Fibroblast of skin of back (primary cell): ENCODE measurements at regions not wholly inside any gene's neighbourhood (a gene's known extent, or its start where the extent isn't known, plus 50 kb on each side); places are given as distances from the start of the nearest gene placed in this dataset.
"Not testable (repeated sequence)": the region's sequence is repeated elsewhere in the genome, so short reads cannot be mapped to it uniquely, and the experiment has no call there.

Experiments used
- DNase-seq: peaks from one replicate; pipeline ENCODE4 v3.0.0-alpha.2; 2013

- DNase-seq, result no peak
Observed at GRCh38 chr21:19420565-19420964, 1017.0 kb upstream of the TMPRSS15 start.

- no peak for DNase-seq
Observed at GRCh38 chr21:19433623-19434022, 1030.0 kb upstream of the TMPRSS15 start.

DNA sequence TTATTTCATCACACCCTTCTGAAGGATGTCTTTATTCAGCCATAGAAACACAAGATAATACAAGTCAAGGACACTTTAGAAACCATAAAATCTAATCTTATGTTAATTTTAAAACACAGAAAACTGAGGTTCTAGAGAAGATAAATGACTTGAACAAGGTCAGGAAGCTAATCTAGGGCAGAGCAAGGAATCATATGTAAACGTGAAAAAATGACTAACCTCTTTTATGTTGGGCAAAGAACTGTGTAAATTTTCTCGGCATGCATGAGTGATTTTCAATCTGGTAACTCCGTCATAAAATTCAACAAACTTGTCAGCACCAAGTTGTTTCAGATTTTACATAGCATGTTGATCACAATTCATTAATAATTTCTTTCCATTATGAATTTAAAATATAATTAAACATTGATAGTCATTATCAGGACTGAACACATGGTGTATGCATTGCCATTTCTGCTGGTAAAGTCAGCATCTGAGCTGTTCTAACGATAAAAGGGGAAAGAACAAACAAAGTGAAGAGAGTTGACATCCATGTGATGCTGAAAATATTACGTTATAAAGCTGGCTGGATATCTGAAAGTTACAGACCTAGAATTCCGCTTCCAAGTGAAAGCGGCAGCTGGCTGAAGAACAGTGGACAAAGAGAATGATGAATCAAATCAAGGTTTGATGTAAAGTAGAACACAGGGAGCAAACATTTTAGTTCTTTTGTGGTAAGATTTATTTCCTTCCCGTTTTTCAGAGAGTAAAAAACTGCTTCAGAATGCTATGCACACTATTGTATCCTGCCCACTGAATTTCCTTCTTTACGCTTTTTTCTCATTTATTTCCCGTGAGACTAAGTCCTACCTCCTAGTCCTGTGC lies 1037.4 kb upstream of the TMPRSS15 start:
- DNase-seq, result no peak

GRCh38 chr21:19458295-19458694 lies 1054.7 kb upstream of the TMPRSS15 start:
- DNase-seq, result no peak

- DNase-seq, result peak; percentile 70
Observed at GRCh38 chr21:19461481-19462205, 1058.1 kb upstream of the TMPRSS15 start.

DNA sequence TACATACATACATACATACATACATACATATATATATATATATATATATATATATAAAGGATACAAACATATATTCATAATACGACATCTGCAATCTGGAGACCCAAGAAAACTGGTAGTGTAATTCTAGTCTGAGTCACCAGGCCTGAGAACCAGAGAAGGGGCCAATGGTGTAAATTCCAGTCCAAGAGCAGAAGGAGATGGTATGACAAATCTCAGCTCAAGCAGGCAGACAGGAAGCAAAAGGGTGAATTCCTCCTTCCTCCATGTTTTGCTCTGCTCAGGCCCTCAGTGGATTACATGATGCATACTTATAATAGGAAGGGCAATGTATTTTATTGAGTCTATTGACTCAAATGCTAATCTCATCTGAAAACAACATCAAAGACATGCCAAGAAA lies 1060.4 kb upstream of the TMPRSS15 start:
- DNase-seq, result peak; percentile 60

- DNase-seq, result peak; percentile 30
Observed at GRCh38 chr21:19468991-19469715, 1065.6 kb upstream of the TMPRSS15 start.

DNA sequence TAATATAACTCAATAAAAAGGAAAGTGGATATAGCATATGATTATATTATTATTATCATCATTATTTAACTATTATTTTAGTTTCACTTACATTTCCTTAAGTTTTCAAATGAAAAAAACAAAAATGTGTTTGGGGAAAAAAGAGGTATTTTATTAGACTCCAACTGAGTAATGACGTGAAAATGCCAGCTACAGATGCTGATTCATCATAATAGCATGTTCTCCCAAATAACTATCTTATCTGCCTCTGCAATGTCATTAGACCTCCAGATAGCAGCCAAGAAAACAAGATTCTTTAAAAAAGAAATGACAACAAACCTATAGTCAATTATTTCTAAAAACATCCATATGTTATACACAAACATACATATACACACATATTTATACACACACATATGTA lies 1071.9 kb upstream of the TMPRSS15 start:
- peak; percentile 42 for DNase-seq

DNA sequence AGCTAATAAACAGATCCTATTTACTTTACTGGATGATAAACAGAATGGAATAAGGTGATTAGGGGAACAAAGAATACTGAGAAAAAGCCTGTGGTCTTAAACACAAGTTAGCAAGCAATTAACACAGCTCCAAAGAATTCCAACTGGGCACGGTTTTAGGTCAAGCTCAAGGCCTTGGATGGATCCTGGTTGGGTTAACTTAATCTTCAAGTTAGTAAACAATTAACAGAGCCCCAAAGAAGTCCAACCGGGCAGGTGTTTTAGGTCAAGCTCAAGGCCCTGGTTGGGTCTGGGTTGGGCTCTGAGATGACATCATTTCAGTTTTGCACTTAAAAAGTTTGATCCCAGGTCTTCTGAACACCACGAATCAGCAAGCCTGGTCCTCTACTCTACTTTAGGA lies 1086.3 kb upstream of the TMPRSS15 start:
- DNase-seq, result no peak

- no peak for DNase-seq
Observed at GRCh38 chr21:19490481-19490880, 1086.9 kb upstream of the TMPRSS15 start.

DNA sequence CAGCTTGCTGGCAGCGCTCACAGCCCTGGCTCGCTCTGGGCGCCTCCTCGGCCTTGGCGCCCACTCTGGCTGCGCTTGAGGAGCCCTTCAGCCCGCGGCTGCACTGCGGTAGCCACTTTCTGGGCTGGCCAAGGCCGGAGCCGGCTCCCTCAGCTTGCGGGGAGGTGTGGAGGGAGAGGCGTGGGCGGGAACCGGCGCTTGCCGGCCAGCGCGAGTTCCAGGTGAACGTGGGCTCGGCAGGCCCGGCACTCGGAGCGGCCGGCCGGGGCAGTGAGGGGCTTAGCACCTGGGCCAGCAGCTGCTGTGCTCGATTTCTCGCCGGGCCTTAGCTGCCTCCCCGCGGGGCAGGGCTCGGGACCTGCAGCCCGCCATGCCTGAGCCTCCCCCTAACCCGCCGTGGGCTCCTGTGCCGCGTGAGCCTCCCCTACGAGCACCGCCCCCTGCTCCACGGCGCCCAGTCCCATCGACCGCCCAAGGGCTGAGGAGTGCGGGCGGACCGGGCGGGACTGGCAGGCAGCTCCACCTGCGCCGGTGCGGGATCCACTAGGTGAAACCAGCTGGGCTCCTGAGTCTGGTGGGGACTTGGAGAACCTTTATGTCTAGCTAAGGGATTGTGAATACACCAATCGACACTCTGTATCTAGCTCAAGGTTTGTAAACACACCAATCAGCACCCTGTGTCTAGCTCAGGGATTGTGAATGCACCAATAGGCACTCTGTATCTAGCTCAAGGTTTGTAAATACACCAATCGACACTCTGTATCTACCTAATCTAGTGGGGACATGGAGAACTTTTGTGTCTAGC lies 1090.1 kb upstream of the TMPRSS15 start:
- DNase-seq, result not testable (repeated sequence)

GRCh38 chr21:19501115-19501514 lies 1097.5 kb upstream of the TMPRSS15 start:
- no peak for DNase-seq

- peak; percentile 2 for DNase-seq
Observed at GRCh38 chr21:19507682-19508260, 1104.2 kb upstream of the TMPRSS15 start.

GRCh38 chr21:19508442-19508841 lies 1104.9 kb upstream of the TMPRSS15 start:
- no peak for DNase-seq

DNA sequence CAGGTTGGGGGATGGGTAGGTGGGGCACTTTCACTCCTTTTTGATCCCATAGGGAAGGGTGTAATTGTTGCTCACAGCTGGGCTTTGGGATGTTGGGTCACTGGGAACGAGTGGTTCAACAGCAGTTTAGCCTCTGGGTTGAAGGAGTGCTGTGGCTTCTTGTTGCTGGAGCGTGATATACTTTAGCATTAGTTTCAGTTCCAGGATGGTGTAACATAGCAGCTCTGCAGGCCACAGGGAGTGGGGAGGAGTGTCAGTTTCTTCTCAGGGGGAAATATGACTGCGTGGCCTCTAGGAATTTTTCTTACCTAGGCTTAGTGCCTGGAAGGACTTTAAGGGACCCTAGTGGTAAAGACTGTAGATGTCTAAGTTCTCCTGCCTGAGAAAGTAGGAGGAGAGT lies 1105.3 kb upstream of the TMPRSS15 start:
- DNase-seq, result no peak

DNA sequence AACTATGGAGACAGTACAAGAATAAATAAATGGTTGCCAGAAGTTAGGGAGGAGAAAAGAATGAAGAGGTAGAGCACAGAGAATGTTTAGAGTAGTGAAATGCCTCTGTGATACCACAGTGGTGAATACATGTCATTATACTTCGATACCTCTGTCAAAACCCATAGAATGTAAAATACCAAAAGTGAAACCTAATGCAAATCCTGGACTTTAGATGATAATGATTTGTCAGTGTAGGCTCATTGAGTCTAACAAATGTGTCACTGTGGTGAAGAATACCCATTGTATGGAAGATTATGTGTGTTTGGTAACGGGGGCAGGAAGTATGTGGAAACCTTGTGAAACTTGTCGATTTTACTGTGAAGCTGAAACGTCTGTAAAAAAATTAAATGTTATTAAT lies 1106.5 kb upstream of the TMPRSS15 start:
- no peak for DNase-seq

DNA sequence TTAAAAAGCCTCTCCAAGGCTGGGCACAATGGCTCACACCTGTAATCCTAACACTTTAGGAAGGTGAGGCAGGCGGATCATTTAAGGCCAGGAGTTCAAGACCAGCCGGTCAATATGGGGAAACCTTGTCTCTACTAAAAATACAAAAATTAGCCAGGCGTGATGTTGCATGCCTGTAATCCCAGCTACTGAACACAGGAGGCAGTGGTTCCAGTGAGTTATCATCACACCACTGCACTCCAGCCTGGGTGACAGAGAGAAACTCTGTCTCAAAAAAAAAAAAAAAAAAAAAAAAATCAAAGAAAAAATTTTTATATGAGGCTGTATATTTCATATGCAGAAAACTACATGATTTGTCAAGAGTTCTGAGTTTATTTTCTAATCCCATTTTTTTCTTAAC lies 1107.1 kb upstream of the TMPRSS15 start:
- no peak for DNase-seq

- no peak for DNase-seq
Observed at GRCh38 chr21:19522381-19522780, 1118.8 kb upstream of the TMPRSS15 start.

- DNase-seq, result no peak
Observed at GRCh38 chr21:19523061-19523460, 1119.5 kb upstream of the TMPRSS15 start.

DNA sequence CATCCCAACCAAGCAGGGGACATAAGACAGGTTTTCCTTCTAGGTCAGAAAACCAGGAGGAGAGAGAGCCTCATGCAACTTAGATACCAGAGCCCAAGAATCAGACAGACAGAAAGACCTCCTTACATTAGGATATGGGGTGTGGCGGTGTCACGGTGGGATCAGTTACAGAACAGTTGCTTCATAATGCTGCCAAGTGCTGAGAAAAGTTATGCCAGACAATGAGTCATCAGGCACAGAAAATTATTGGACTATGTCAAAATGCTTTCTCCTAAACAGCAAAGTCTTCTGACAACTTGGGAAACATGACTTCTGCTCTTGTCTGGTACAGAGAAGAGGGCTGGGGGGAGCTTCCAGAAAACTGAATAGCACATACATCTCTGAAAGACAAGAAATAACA lies 1120.2 kb upstream of the TMPRSS15 start:
- DNase-seq, result peak; percentile 6

DNA sequence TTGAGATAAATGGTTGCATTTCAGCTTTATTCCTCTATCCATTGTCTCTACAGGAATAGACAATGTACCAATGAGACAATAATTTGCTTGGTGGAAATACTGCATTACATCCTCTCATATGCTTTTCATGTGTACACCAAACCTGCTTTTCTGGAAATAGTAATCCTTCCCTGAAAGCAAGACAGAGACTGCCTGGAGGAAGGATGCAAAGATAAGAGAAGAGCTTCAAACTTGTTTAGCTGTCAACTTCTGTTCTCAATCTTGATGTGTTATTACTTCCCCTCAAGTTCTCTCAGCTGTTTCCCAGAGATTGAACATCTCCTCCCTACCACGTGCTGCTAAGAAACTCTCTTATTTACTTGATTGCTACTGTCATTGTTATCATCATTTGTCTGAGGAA lies 1125.4 kb upstream of the TMPRSS15 start:
- DNase-seq, result no peak

DNA sequence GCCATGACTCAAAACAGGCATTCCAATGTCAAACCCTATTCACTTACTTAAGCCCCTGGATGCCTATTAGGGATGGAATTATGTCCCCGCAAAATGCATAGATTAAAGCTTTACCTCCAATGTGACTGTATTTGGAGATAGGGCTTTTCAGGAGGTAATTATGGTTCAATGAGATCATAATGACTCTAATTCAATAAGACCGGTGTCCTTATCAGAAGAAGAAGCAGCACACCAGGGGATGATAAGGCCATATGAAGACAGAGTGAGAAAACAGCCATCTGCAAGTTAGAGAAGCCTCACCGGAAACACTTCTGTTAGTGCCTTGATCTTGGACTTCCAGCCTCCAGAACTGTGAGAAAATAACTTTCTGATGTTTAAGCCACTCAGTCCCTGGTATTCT lies 1131.8 kb upstream of the TMPRSS15 start:
- no peak for DNase-seq
